SU-DHL-6 (cell line): ENCODE measurements at regions not wholly inside any gene's neighbourhood (a gene's known extent, or its start where the extent isn't known, plus 50 kb on each side); places are given as distances from the start of the nearest gene placed in this dataset.

Experiments
- H2AFZ ChIP-seq: fragments of 200-600 bp; sonication (generic); 2 replicates; pipeline ENCODE4 v1.6.1; 2014; ENCODE audit warnings: low read depth, mild to moderate bottlenecking, moderate library complexity, mixed read lengths, antibody characterized with exemption, low read length; ENCODE audit not compliant: severe bottlenecking
- H3F3A ChIP-seq: fragments of 200-600 bp; shearing (Covaris generic); 2 replicates; pipeline ENCODE4 v1.6.0; 2016; ENCODE audit warnings: antibody characterized with exemption, mild to moderate bottlenecking; ENCODE audit not compliant: insufficient read depth
- H3K27ac ChIP-seq: fragments of 200-600 bp; sonication (generic); 2 replicates; pipeline ENCODE4 v1.5.1; 2016; ENCODE audit warnings: low read depth, mild to moderate bottlenecking, low read length, moderate library complexity, mixed read lengths
- H3K27me3 ChIP-seq: fragments of 200-600 bp; sonication (generic), shearing (Covaris generic); 2 replicates; pipeline ENCODE4 v1.6.0; 2014; ENCODE audit warnings: mild to moderate bottlenecking, low read length
- H3K36me3 ChIP-seq: fragments of 200-600 bp; sonication (generic); 2 replicates; pipeline ENCODE4 v1.6.1; 2014; ENCODE audit warnings: mild to moderate bottlenecking, low read length, mixed read lengths
- H3K4me2 ChIP-seq: fragments of 300-600, 200-600 bp; shearing (Covaris generic), sonication (generic); 2 replicates; pipeline ENCODE4 v1.6.0; 2014; ENCODE audit warnings: low read length, low read depth, mild to moderate bottlenecking; ENCODE audit not compliant: poor library complexity, severe bottlenecking
- H3K4me3 ChIP-seq: fragments of 200-600 bp; sonication (generic); 2 replicates; pipeline ENCODE4 v1.5.1; 2014; ENCODE audit warnings: antibody characterized with exemption, low read length, mild to moderate bottlenecking, mixed read lengths; ENCODE audit not compliant: insufficient read depth, poor library complexity, severe bottlenecking
- H3K79me2 ChIP-seq: fragments of 200-600 bp; sonication (generic); 2 replicates; pipeline ENCODE4 v1.6.1; 2014; ENCODE audit warnings: mild to moderate bottlenecking, low read length, moderate library complexity; ENCODE audit not compliant: insufficient read depth
- H3K9ac ChIP-seq: fragments of 200-600 bp; sonication (generic); 2 replicates; pipeline ENCODE4 v1.7.0; 2014; ENCODE audit warnings: mild to moderate bottlenecking, low read length
- H3K9me2 ChIP-seq: fragments of 200-600 bp; sonication (generic); replicated peaks from 2 replicates; pipeline ENCODE4 v1.6.1; 2014; ENCODE audit warnings: low read length; ENCODE audit not compliant: insufficient read depth
- H3K9me3 ChIP-seq: fragments of 200-600 bp; sonication (generic); 2 replicates; pipeline ENCODE4 v1.6.1; 2014; ENCODE audit warnings: low read length, mixed read lengths; ENCODE audit not compliant: insufficient read depth
- H4K20me1 ChIP-seq: fragments of 200-600 bp; sonication (generic); 2 replicates; pipeline ENCODE4 v1.6.1; 2014; ENCODE audit warnings: low read depth, mild to moderate bottlenecking, antibody characterized with exemption, low read length, moderate library complexity, mixed read lengths
- EZH2phosphoT487 ChIP-seq: fragments of 200-600 bp; sonication (generic), shearing (Covaris generic); conservative IDR thresholded peaks from 2 replicates; pipeline ENCODE4 v1.6.1; 2018; ENCODE audit warnings: mild to moderate bottlenecking, antibody characterized with exemption, low read length, moderate library complexity, mixed read lengths
- TF ChIP-seq, protein P1 (sequence below): fragments of 200-600 bp; sonication (generic); IDR thresholded peaks from one replicate; pipeline ENCODE4 v1.5.1; 2017; ENCODE audit warnings: antibody characterized with exemption, mild to moderate bottlenecking, low read length, moderate library complexity; ENCODE audit not compliant: insufficient read depth, poor library complexity, severe bottlenecking

DNA sequence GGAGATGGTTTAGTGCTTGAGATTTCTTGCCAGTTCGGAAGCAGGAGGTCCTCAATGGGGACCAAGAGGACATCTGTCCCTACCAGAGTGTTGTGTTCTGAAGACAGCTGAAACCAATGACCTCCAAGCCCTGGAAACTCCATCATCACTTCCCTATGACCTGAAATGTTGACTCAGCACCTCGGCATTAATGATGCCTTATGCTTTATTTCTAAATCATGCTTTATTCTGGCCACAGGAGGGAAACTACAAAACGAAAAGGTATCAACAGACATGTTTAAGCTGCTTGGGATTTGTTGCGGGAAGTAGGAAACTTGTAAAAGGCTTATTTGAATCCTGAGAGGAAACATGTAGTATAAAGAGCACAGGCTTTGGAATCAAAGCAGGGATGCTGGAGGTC is 389.1 kb upstream of the CHD6 start:
- TF ChIP-seq, protein P1, sequence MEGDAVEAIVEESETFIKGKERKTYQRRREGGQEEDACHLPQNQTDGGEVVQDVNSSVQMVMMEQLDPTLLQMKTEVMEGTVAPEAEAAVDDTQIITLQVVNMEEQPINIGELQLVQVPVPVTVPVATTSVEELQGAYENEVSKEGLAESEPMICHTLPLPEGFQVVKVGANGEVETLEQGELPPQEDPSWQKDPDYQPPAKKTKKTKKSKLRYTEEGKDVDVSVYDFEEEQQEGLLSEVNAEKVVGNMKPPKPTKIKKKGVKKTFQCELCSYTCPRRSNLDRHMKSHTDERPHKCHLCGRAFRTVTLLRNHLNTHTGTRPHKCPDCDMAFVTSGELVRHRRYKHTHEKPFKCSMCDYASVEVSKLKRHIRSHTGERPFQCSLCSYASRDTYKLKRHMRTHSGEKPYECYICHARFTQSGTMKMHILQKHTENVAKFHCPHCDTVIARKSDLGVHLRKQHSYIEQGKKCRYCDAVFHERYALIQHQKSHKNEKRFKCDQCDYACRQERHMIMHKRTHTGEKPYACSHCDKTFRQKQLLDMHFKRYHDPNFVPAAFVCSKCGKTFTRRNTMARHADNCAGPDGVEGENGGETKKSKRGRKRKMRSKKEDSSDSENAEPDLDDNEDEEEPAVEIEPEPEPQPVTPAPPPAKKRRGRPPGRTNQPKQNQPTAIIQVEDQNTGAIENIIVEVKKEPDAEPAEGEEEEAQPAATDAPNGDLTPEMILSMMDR = no peak
- no peak for TF ChIP-seq EZH2phosphoT487
- no peaks in the 10 kb centered on the region for H3K27me3 ChIP-seq
- H3F3A ChIP-seq = no peaks in the 10 kb centered on the region
- H3K4me2 ChIP-seq = no peak overlapping the region
- H3K79me2 ChIP-seq = no peaks in the 10 kb centered on the region
- H3K9ac ChIP-seq = no peak overlapping the region
- H3K9me2 ChIP-seq = no peaks in the 10 kb centered on the region
- H3K9me3 ChIP-seq = peaks cover 8% of the 10 kb centered on the region; the same call in 1 of the 2 replicates
- H4K20me1 ChIP-seq = no peaks in the 10 kb centered on the region
- H3K27ac ChIP-seq = no peak overlapping the region
- H3K4me3 ChIP-seq = no peak overlapping the region
- no peaks in the 10 kb centered on the region for H3K36me3 ChIP-seq
- no peak overlapping the region for H2AFZ ChIP-seq

- H3K4me2 ChIP-seq = no peak overlapping the region
- H4K20me1 ChIP-seq = no peaks in the 10 kb centered on the region
- H3K36me3 ChIP-seq = no peaks in the 10 kb centered on the region
- H3K9me3 ChIP-seq = peaks cover 6% of the 10 kb centered on the region; the same call in 1 of the 2 replicates
- H3K27me3 ChIP-seq = no peaks in the 10 kb centered on the region
- no peaks in the 10 kb centered on the region for H3K9me2 ChIP-seq
- no peaks in the 10 kb centered on the region for H3K79me2 ChIP-seq
- no peak overlapping the region for H3K27ac ChIP-seq
- H2AFZ ChIP-seq = no peak overlapping the region
- H3K9ac ChIP-seq = no peak overlapping the region
- H3K4me3 ChIP-seq = no peak overlapping the region
- H3F3A ChIP-seq = no peaks in the 10 kb centered on the region
- no peak for TF ChIP-seq EZH2phosphoT487
- TF ChIP-seq, protein P1 = no peak
These were observed 387.0 kb upstream of the CHD6 start for GRCh38 chr20:42005211-42005610.

- Histone ChIP-seq H4K20me1 (no peaks in the 10 kb centered on the region), H3K27ac (no peak overlapping the region), H3K79me2 (no peaks in the 10 kb centered on the region), H3K9me3 (no peaks in the 10 kb centered on the region), H3K9ac (no peak overlapping the region), H3K4me2 (no peak overlapping the region), H3K9me2 (no peaks in the 10 kb centered on the region), H3K4me3 (no peak overlapping the region), H3K27me3 (no peaks in the 10 kb centered on the region), H3K36me3 (no peaks in the 10 kb centered on the region), H3F3A (no peaks in the 10 kb centered on the region), H2AFZ (no peak overlapping the region)
- TF ChIP-seq, protein P1 = no peak
- no peak for TF ChIP-seq EZH2phosphoT487
These were observed 385.2 kb upstream of the CHD6 start for GRCh38 chr20:42003380-42003779.
